Colonic mucosa (tissue), 4 donors: ENCODE measurements at regions not wholly inside any gene's neighbourhood (a gene's known extent, or its start where the extent isn't known, plus 50 kb on each side); places are given as distances from the start of the nearest gene placed in this dataset.

ENCODE experiments used
- DNase-seq: peaks from one replicate; pipeline ENCODE4 v3.0.0-alpha.2; 2020
- H3K27ac ChIP-seq: fragments of 200-600 bp; one replicate; pipeline ENCODE4 v1.8.0; 2021
- H3K27me3 ChIP-seq: fragments of 200-600 bp; one replicate; pipeline ENCODE4 v1.8.0; 2021
- H3K36me3 ChIP-seq: fragments of 200-600 bp; one replicate; pipeline ENCODE4 v1.8.0; 2021
- H3K4me1 ChIP-seq: fragments of 200-600 bp; one replicate; pipeline ENCODE4 v1.8.0; 2021; ENCODE audit warnings: mild to moderate bottlenecking
- H3K4me3 ChIP-seq: fragments of 200-600 bp; one replicate; pipeline ENCODE4 v1.8.0; 2021
- H3K9ac ChIP-seq, 2 donors: one replicate each; pipeline ENCODE4 v1.7.0; 2013; ENCODE audit warnings: control low read depth in 2 of 2, low read depth in 2 of 2, low read length in 2 of 2
- H3K9me3 ChIP-seq: fragments of 200-600 bp; one replicate; pipeline ENCODE4 v1.8.0; 2021
- CTCF ChIP-seq: fragments of 200-600 bp; IDR thresholded peaks from one replicate; pipeline ENCODE4 v1.8.0; 2022; ENCODE audit warnings: antibody characterized with exemption, mild to moderate bottlenecking
- intact Hi-C: fragments of 100-400 bp; cut with DNase I; formaldehyde crosslinking; loops from one replicate; pipeline ENCODE4 v1.14.1; 2022
- donor health status: healthy.
- donor health status: DM: no; HTN: no; CAD: no.
- donor health status: DM: no; HTN: no; CAD: no.

GRCh38 chr3:21188459-21188858 lies 562.6 kb downstream of the ZNF385D start:
- no peaks in the 10 kb centered on the region for H3K36me3 ChIP-seq
- H3K27me3 ChIP-seq = no peaks in the 10 kb centered on the region
- no peak for TF ChIP-seq CTCF
- no peak for DNase-seq
- H3K4me3 ChIP-seq = no peak overlapping the region
- no peak overlapping the region for H3K9ac ChIP-seq
- H3K9me3 ChIP-seq = no peaks in the 10 kb centered on the region
- intact Hi-C loops = no loop called here
- no peaks in the 10 kb centered on the region for H3K4me1 ChIP-seq
- no peak overlapping the region for H3K27ac ChIP-seq

GRCh38 chr3:21185816-21186314 lies 565.1 kb downstream of the ZNF385D start:
- no peaks in the 10 kb centered on the region for H3K4me1 ChIP-seq
- intact Hi-C loops = no loop called here
- no peaks in the 10 kb centered on the region for H3K27me3 ChIP-seq
- DNase-seq = no peak
- no peaks in the 10 kb centered on the region for H3K36me3 ChIP-seq
- no peaks in the 10 kb centered on the region for H3K9me3 ChIP-seq
- TF ChIP-seq CTCF = no peak
- no peak overlapping the region for H3K9ac ChIP-seq
- H3K4me3 ChIP-seq = no peak overlapping the region
- no peak overlapping the region for H3K27ac ChIP-seq

GRCh38 chr3:21174461-21174860 lies 576.5 kb downstream of the ZNF385D start:
- no peak for DNase-seq
- no peak overlapping the region for H3K27ac ChIP-seq
- no peaks in the 10 kb centered on the region for H3K9me3 ChIP-seq
- no peaks in the 10 kb centered on the region for H3K27me3 ChIP-seq
- H3K4me1 ChIP-seq = no peaks in the 10 kb centered on the region
- no peak overlapping the region for H3K9ac ChIP-seq
- no peak for TF ChIP-seq CTCF
- no peaks in the 10 kb centered on the region for H3K36me3 ChIP-seq
- H3K4me3 ChIP-seq = no peak overlapping the region
- intact Hi-C loops = no loop called here

GRCh38 chr3:21170964-21171363 lies 580.0 kb downstream of the ZNF385D start:
- no peak for TF ChIP-seq CTCF
- intact Hi-C loops = no loop called here
- no peak overlapping the region for H3K4me3 ChIP-seq

GRCh38 chr3:21169948-21170347 lies 581.1 kb downstream of the ZNF385D start:
- intact Hi-C loops = no loop called here
- Histone ChIP-seq H3K4me1 (no peaks in the 10 kb centered on the region), H3K27ac (no peak overlapping the region), H3K9ac (no peak overlapping the region), H3K9me3 (no peaks in the 10 kb centered on the region), H3K27me3 (no peaks in the 10 kb centered on the region), H3K4me3 (no peak overlapping the region), H3K36me3 (no peaks in the 10 kb centered on the region)
- no peak for DNase-seq
- TF ChIP-seq CTCF = no peak

More at GRCh38 chr3:21170964-21171363, 580.0 kb downstream of the ZNF385D start:
- no peak overlapping the region for H3K9ac ChIP-seq
- no peak for DNase-seq
- H3K27me3 ChIP-seq = no peaks in the 10 kb centered on the region
- no peak overlapping the region for H3K27ac ChIP-seq
- H3K9me3 ChIP-seq = no peaks in the 10 kb centered on the region
- no peaks in the 10 kb centered on the region for H3K36me3 ChIP-seq
- H3K4me1 ChIP-seq = no peaks in the 10 kb centered on the region

- H3K4me1 ChIP-seq = no peaks in the 10 kb centered on the region
- intact Hi-C loops = no loop called here
- H3K4me3 ChIP-seq = no peak overlapping the region
- no peak overlapping the region for H3K27ac ChIP-seq
- no peaks in the 10 kb centered on the region for H3K27me3 ChIP-seq
- no peak overlapping the region for H3K9ac ChIP-seq
- H3K9me3 ChIP-seq = no peaks in the 10 kb centered on the region
- TF ChIP-seq CTCF = no peak
- DNase-seq = no peak
- no peaks in the 10 kb centered on the region for H3K36me3 ChIP-seq
Observed at GRCh38 chr3:21168471-21168870, 582.5 kb downstream of the ZNF385D start.
